ENCODE measurements at regions not wholly inside any gene's neighbourhood (a gene's known extent, or its start where the extent isn't known, plus 50 kb on each side); places are given as distances from the start of the nearest gene placed in this dataset.

DNA sequence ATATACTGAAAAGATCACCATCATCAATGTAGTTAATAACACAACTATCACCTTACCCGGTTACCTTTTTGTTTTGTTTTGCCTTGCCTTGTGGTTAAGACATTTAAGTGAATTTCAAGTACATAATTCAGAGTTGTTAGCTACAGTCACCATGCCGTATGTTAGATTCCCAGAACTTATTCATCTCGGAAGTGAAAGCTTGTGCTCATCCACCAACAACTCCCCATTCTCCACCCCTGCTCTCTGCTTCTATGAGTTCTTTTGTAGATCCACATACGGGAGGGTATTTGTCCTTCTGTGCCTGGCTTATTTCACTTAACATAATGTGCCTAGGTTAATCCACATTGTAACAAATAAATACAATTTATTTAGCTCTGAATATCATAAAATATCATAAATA lies 182.8 kb upstream of the ADARB2 start:
- TF ChIP-seq, protein P1, sequence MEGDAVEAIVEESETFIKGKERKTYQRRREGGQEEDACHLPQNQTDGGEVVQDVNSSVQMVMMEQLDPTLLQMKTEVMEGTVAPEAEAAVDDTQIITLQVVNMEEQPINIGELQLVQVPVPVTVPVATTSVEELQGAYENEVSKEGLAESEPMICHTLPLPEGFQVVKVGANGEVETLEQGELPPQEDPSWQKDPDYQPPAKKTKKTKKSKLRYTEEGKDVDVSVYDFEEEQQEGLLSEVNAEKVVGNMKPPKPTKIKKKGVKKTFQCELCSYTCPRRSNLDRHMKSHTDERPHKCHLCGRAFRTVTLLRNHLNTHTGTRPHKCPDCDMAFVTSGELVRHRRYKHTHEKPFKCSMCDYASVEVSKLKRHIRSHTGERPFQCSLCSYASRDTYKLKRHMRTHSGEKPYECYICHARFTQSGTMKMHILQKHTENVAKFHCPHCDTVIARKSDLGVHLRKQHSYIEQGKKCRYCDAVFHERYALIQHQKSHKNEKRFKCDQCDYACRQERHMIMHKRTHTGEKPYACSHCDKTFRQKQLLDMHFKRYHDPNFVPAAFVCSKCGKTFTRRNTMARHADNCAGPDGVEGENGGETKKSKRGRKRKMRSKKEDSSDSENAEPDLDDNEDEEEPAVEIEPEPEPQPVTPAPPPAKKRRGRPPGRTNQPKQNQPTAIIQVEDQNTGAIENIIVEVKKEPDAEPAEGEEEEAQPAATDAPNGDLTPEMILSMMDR (IDR thresholded peaks at IDR 0.05): no peak
- no peak for TF ChIP-seq POLR2A (IDR thresholded peaks at IDR 0.05)
- intact Hi-C loops (cut with DNase I; ENCODE audit: low total_unique reads): no loop called here
- Histone ChIP-seq H3K4me3 (no peak overlapping the region), H3K4me1 (no peaks in the 10 kb centered on the region), H3K27ac (no peak overlapping the region), H3K9me3 (no peaks in the 10 kb centered on the region), H3K36me3 (ENCODE audit: low read depth, missing control alignments) (no peaks in the 10 kb centered on the region), H3K27me3 (no peaks in the 10 kb centered on the region)
- no peak for DNase-seq
- 42 to 52% methylated on average over 4 of the region's 4 CpGs for WGBS, 2 donors

DNA sequence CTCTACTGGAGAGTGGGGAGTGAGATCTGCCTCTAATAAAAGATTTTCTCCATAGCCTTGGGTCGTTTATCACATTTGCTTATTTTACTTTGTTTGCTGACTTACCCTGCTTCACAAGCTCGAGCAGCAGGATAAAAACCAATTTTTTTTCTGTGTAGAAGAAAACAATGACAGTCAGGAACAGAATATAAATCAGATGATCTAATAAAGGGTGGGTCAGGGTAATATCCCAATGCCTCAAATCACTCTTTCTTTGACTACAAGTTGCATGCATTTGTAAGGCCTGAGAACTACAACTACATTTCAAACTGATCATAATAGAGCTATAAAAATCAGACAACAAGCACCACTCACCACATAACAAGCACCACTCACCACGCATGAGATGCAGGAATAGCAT lies 174.4 kb upstream of the ADARB2 start:
- TF ChIP-seq, protein P1 (IDR thresholded peaks at IDR 0.05): no peak
- no peak for TF ChIP-seq POLR2A (IDR thresholded peaks at IDR 0.05)
- no peak overlapping the region for H3K27ac ChIP-seq
- no peaks in the 10 kb centered on the region for H3K36me3 ChIP-seq (ENCODE audit: low read depth, missing control alignments)
- no peaks in the 10 kb centered on the region for H3K9me3 ChIP-seq
- H3K4me1 ChIP-seq: no peaks in the 10 kb centered on the region
- no peak overlapping the region for H3K4me3 ChIP-seq
- 58 to 65% methylated on average over 3 of the region's 3 CpGs for WGBS, 2 donors
- intact Hi-C loops (cut with DNase I; ENCODE audit: low total_unique reads): no loop called here
- H3K27me3 ChIP-seq: no peaks in the 10 kb centered on the region
- DNase-seq: no peak

DNA sequence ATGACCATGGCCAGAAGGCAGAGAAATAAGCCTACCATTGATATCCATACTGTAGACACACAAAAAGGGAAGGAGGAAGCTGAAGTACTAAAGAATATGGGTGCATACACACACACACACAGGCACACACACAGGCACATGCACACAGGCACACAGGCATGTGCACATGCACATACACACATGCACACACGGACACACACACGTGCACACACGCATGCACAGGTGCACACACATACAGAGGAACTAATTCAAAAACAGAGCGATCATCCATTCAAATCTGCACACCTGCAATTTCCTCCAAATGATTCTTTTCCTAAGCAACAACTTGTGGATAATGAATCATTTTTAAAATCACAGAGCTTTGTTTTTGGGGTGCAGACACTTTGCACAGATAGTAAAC lies 166.7 kb upstream of the ADARB2 start:
- no peaks in the 10 kb centered on the region for H3K9me3 ChIP-seq
- no peak for TF ChIP-seq POLR2A (IDR thresholded peaks at IDR 0.05)
- TF ChIP-seq, protein P1 (IDR thresholded peaks at IDR 0.05): no peak
- H3K4me1 ChIP-seq: no peaks in the 10 kb centered on the region
- H3K27ac ChIP-seq: no peak overlapping the region
- no peaks in the 10 kb centered on the region for H3K36me3 ChIP-seq (ENCODE audit: low read depth, missing control alignments)
- DNase-seq: no peak
- WGBS, 2 donors: 62 to 66% methylated on average over 4 of the region's 4 CpGs
- H3K4me3 ChIP-seq: no peak overlapping the region
- intact Hi-C loops (cut with DNase I; ENCODE audit: low total_unique reads): no loop called here
- H3K27me3 ChIP-seq: no peaks in the 10 kb centered on the region

DNA sequence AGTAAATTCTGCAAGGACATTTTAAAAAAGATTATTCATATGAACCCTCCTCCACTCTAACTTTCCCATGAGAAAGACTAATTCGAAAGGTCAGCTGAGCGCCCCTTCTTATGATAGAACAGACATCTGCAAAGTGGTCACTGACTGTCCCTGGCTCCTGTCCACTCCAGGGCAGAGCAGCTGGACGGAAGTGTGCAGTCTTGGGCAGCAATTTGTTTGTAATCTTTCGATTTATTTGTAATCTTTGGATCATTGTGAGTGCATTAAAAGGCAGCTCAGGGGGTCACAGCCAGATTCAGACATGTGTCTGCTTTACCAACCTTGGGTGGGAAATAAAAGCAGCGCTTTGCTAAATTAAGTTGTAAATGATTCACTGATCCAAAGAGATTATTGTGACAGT lies 158.8 kb upstream of the ADARB2 start:
- Histone ChIP-seq H3K36me3 (ENCODE audit: low read depth, missing control alignments) (no peaks in the 10 kb centered on the region), H3K4me1 (no peaks in the 10 kb centered on the region), H3K27me3 (no peaks in the 10 kb centered on the region), H3K27ac (no peak overlapping the region), H3K9me3 (no peaks in the 10 kb centered on the region), H3K4me3 (no peak overlapping the region)
- TF ChIP-seq, protein P1 (IDR thresholded peaks at IDR 0.05): no peak
- no peak for TF ChIP-seq POLR2A (IDR thresholded peaks at IDR 0.05)
- intact Hi-C loops (cut with DNase I; ENCODE audit: low total_unique reads): no loop called here
- no peak for DNase-seq
- 52 to 57% methylated on average over 5 of the region's 5 CpGs for WGBS, 2 donors

DNA sequence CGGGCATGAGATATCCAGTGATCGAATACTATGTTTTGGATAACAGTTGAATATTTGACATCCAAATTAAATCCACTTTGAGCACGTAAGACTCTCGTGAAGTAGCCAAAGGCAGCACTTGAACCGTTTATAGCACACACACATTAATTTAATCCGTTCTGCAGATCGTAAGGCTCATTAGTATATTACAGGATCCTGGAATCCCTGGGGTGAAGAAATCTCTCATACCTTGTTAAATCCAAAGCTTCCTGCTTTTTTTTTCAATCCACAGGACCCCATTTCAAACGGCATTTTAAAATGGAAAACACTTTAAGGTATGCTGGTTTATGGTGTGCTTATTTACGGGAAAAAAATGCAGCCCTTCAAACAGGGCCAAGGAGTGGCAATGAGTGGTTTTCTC lies 158.4 kb upstream of the ADARB2 start:
- Histone ChIP-seq H3K4me1 (no peaks in the 10 kb centered on the region), H3K9me3 (no peaks in the 10 kb centered on the region), H3K27ac (no peak overlapping the region), H3K36me3 (ENCODE audit: low read depth, missing control alignments) (no peaks in the 10 kb centered on the region), H3K27me3 (no peaks in the 10 kb centered on the region), H3K4me3 (no peak overlapping the region)
- WGBS, 2 donors: 64 to 71% methylated on average over 9 of the region's 9 CpGs
- no peak for DNase-seq
- no peak for TF ChIP-seq POLR2A (IDR thresholded peaks at IDR 0.05)
- TF ChIP-seq, protein P1 (IDR thresholded peaks at IDR 0.05): no peak
- intact Hi-C loops (cut with DNase I; ENCODE audit: low total_unique reads): no loop called here
